Trophoblast cell (in vitro differentiated cells and primary cell): ENCODE measurements at regions not wholly inside any gene's neighbourhood (a gene's known extent, or its start where the extent isn't known, plus 50 kb on each side); places are given as distances from the start of the nearest gene placed in this dataset.
A peak's percentile ranks its signal among the peaks of the same experiment; 100 is the strongest.

ENCODE experiments used
- DNase-seq, 2 donors: peaks; one replicate each; pipeline ENCODE4 v3.0.0-alpha.2; 2016
- H2AFZ ChIP-seq: 2 replicates; pipeline ENCODE4 v1.6.1; 2013; ENCODE audit warnings: low read length, moderate library complexity, mild to moderate bottlenecking; ENCODE audit not compliant: insufficient read depth, poor library complexity
- H2AK5ac ChIP-seq: 2 replicates; pipeline ENCODE4 v1.6.1; 2013; ENCODE audit warnings: mild to moderate bottlenecking, low read length
- H2BK120ac ChIP-seq: 2 replicates; pipeline ENCODE4 v1.6.1; 2013; ENCODE audit warnings: low read length, mild to moderate bottlenecking, moderate library complexity; ENCODE audit not compliant: insufficient read depth, poor library complexity
- H2BK12ac ChIP-seq: 2 replicates; pipeline ENCODE4 v1.6.1; 2013; ENCODE audit warnings: mild to moderate bottlenecking, low read length, moderate library complexity
- H2BK5ac ChIP-seq: 2 replicates; pipeline ENCODE4 v1.6.1; 2013; ENCODE audit warnings: low read length, low read depth, moderate library complexity, mild to moderate bottlenecking; ENCODE audit not compliant: poor library complexity
- H3K14ac ChIP-seq: 2 replicates; pipeline ENCODE4 v1.6.1; 2013; ENCODE audit warnings: mild to moderate bottlenecking, low read length
- H3K18ac ChIP-seq: 2 replicates; pipeline ENCODE4 v1.6.1; 2013; ENCODE audit warnings: mild to moderate bottlenecking, low read length
- H3K23ac ChIP-seq: 2 replicates; pipeline ENCODE4 v1.6.1; 2013; ENCODE audit warnings: low read length
- H3K27ac ChIP-seq: 2 replicates; pipeline ENCODE4 v1.5.1; 2013; ENCODE audit warnings: low read depth, mild to moderate bottlenecking, inconsistent platforms, low read length, moderate library complexity
- H3K27me3 ChIP-seq: 2 replicates; pipeline ENCODE4 v1.6.1; 2013; ENCODE audit warnings: inconsistent platforms, mild to moderate bottlenecking, low read length, moderate library complexity; ENCODE audit not compliant: insufficient read depth
- H3K36me3 ChIP-seq, 2 experiments: 1 replicate in 1 of 2; 2 replicates in 1 of 2; pipeline ENCODE4 v1.6.1; 2013; ENCODE audit warnings: low read length in 2 of 2, mild to moderate bottlenecking in 2 of 2, moderate library complexity in 1 of 2; ENCODE audit not compliant: insufficient read depth in 2 of 2, control insufficient read depth in 1 of 2
- H3K4ac ChIP-seq: 2 replicates; pipeline ENCODE4 v1.6.1; 2013; ENCODE audit warnings: low read depth, mild to moderate bottlenecking, low read length, moderate library complexity
- H3K4me1 ChIP-seq, 2 experiments: 1 replicate in 1 of 2; 2 replicates in 1 of 2; pipeline ENCODE4 v1.6.1; 2013; ENCODE audit warnings: low read length in 2 of 2, mild to moderate bottlenecking in 2 of 2, moderate library complexity in 1 of 2; ENCODE audit not compliant: insufficient read depth in 2 of 2, control insufficient read depth in 1 of 2
- H3K4me2 ChIP-seq: 2 replicates; pipeline ENCODE4 v1.6.1; 2013; ENCODE audit warnings: inconsistent platforms, mild to moderate bottlenecking, low read length, moderate library complexity
- H3K4me3 ChIP-seq: 2 replicates; pipeline ENCODE4 v1.5.1; 2013; ENCODE audit warnings: mild to moderate bottlenecking, low read depth, low read length, inconsistent platforms
- H3K79me1 ChIP-seq: one replicate; pipeline ENCODE4 v1.6.1; 2013; ENCODE audit warnings: low read length
- H3K79me2 ChIP-seq: 2 replicates; pipeline ENCODE4 v1.6.1; 2013; ENCODE audit warnings: low read length, mild to moderate bottlenecking; ENCODE audit not compliant: control insufficient read depth, insufficient read depth, poor library complexity
- H3K9ac ChIP-seq: 2 replicates; pipeline ENCODE4 v1.6.1; 2013; ENCODE audit warnings: mild to moderate bottlenecking, low read length
- H3K9me3 ChIP-seq: 2 replicates; pipeline ENCODE4 v1.6.1; 2013; ENCODE audit warnings: low read depth, mild to moderate bottlenecking, control low read depth, inconsistent platforms, low read length; ENCODE audit not compliant: insufficient read depth
- H4K12ac ChIP-seq: 2 replicates; pipeline ENCODE4 v1.6.1; 2013; ENCODE audit warnings: low read depth, mild to moderate bottlenecking, low read length, moderate library complexity
- H4K8ac ChIP-seq: 2 replicates; pipeline ENCODE4 v1.6.1; 2013; ENCODE audit warnings: low read depth, mild to moderate bottlenecking, low read length, moderate library complexity
- H4K91ac ChIP-seq: one replicate; pipeline ENCODE4 v1.6.1; 2013; ENCODE audit warnings: low read depth, mild to moderate bottlenecking, low read length, moderate library complexity
- WGBS: extraction: QIAGEN DNeasy Blood & Tissue Kit; methylation state at CpG from one replicate; pipeline ENCODE4 v1.1.7; 2013; ENCODE audit warnings: missing lambda C conversion rate; ENCODE audit not compliant: insufficient read length, insufficient coverage; ENCODE audit errors: extremely low coverage; 5-methylcytosine and 5-hydroxymethylcytosine counted together

DNA sequence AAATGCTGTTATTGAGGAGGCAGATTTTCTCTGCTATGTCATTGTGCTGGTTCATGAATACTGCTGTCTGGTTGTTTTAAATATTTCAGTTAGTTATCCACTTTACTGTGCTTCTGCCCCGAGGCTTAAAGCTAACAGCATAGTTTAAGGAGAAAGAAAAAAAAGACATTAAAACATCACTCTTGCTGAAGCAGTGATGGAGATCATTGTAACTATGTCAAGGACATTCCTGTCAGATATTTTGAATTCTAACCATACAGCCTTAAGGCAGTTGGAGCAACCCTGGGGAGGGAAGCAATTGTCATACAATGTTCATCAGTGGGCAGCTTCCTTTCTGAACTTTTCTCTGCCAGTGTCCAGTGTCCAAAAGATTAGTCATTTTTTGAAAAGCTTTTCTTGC lies 199.0 kb upstream of the DDX53 start:
- no peak overlapping the region for H2BK120ac ChIP-seq
- H3K23ac ChIP-seq = no peak overlapping the region
- H2AK5ac ChIP-seq = no peak overlapping the region
- H3K4me1 ChIP-seq = no peaks in the 10 kb centered on the region
- no peak overlapping the region for H4K8ac ChIP-seq
- H3K27me3 ChIP-seq = no peaks in the 10 kb centered on the region
- H4K91ac ChIP-seq = no peak overlapping the region
- peak; percentile 58 to 80 for DNase-seq
- H3K9me3 ChIP-seq = no peaks in the 10 kb centered on the region
- no peak overlapping the region for H2AFZ ChIP-seq
- H3K79me2 ChIP-seq = no peaks in the 10 kb centered on the region
- H3K18ac ChIP-seq = no peak overlapping the region
- no peak overlapping the region for H3K14ac ChIP-seq
- H2BK12ac ChIP-seq = no peak overlapping the region
- no CpG with 5 or more reads among the region's 1 CpG for WGBS
- no peak overlapping the region for H4K12ac ChIP-seq
- H3K36me3 ChIP-seq = no peaks in the 10 kb centered on the region
- no peak overlapping the region for H3K4ac ChIP-seq
- H3K4me3 ChIP-seq = no peak overlapping the region
- H3K9ac ChIP-seq = no peak overlapping the region
- no peak overlapping the region for H2BK5ac ChIP-seq
- H3K79me1 ChIP-seq = no peaks in the 10 kb centered on the region
- H3K4me2 ChIP-seq = no peak overlapping the region
- H3K27ac ChIP-seq = peak overlapping the region; percentile 53

DNA sequence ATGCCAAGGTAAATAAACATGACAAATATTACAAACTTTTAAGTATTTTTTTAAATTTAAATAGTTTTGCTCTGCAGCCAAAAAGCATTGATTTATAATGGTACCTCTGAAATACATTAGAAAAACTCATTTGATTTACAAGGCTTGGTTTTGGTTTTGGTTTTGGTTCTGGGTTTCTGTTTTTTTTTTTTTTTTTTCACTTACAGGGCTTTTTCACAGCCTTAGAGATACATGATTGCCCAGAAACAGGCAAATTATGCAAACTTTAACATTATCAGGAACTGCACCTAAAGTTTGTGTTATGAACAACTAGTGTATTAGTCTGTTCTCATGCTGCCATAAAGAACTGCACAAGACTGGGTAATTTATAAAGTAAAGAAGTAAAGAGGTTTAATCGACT lies 196.4 kb upstream of the DDX53 start:
- Histone ChIP-seq H3K79me1 (no peaks in the 10 kb centered on the region), H3K4ac (no peak overlapping the region), H3K18ac (no peak overlapping the region), H3K4me3 (no peak overlapping the region), H2BK12ac (no peak overlapping the region), H3K9ac (no peak overlapping the region), H4K12ac (no peak overlapping the region), H2AFZ (no peak overlapping the region), H2AK5ac (no peak overlapping the region), H3K23ac (no peak overlapping the region), H3K79me2 (no peaks in the 10 kb centered on the region), H4K8ac (no peak overlapping the region), H3K27me3 (no peaks in the 10 kb centered on the region), H4K91ac (no peak overlapping the region), H2BK120ac (no peak overlapping the region), H2BK5ac (no peak overlapping the region), H3K4me2 (no peak overlapping the region), H3K36me3 (no peaks in the 10 kb centered on the region), H3K27ac (no peak overlapping the region), H3K14ac (no peak overlapping the region), H3K9me3 (no peaks in the 10 kb centered on the region), H3K4me1 (no peaks in the 10 kb centered on the region)
- DNase-seq = no peak
- WGBS = no CpG with 5 or more reads among the region's 1 CpG

- H3K27me3 ChIP-seq = no peaks in the 10 kb centered on the region
- H3K23ac ChIP-seq = no peak overlapping the region
- H3K9ac ChIP-seq = no peak overlapping the region
- no peak overlapping the region for H4K12ac ChIP-seq
- WGBS = no CpG with 5 or more reads among the region's 2 CpGs
- H2AK5ac ChIP-seq = no peak overlapping the region
- H3K4me2 ChIP-seq = no peak overlapping the region
- no peaks in the 10 kb centered on the region for H3K9me3 ChIP-seq
- no peaks in the 10 kb centered on the region for H3K36me3 ChIP-seq
- no peak overlapping the region for H2BK12ac ChIP-seq
- H2AFZ ChIP-seq = no peak overlapping the region
- H3K79me1 ChIP-seq = no peaks in the 10 kb centered on the region
- H2BK120ac ChIP-seq = no peak overlapping the region
- no peak overlapping the region for H2BK5ac ChIP-seq
- no peaks in the 10 kb centered on the region for H3K4me1 ChIP-seq
- H3K14ac ChIP-seq = no peak overlapping the region
- H3K18ac ChIP-seq = no peak overlapping the region
- no peak overlapping the region for H3K4me3 ChIP-seq
- no peak overlapping the region for H4K91ac ChIP-seq
- no peak overlapping the region for H3K27ac ChIP-seq
- no peaks in the 10 kb centered on the region for H3K79me2 ChIP-seq
- H4K8ac ChIP-seq = no peak overlapping the region
- H3K4ac ChIP-seq = no peak overlapping the region
- no peak for DNase-seq
These were observed 188.9 kb upstream of the DDX53 start for GRCh38 chrX:22810876-22811275.

DNA sequence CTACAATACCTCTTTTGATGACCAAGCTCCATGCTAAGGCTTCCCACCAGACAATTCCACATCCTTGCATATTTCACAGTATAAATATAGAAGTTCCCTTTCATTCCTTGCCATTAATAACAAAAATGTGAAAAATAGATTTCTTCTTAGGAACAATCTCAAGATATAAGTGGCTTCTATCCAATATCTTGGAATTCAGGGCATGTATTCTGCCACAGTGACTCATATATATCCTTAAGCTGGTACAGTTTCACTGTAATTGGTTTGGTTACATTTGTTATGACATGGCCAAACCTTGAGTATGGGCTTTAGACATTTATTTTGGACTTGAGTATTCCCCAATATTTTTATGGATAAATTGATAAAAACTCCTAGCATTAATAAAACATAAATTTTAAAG lies 181.7 kb upstream of the DDX53 start:
- Histone ChIP-seq H3K9ac (no peak overlapping the region), H3K27me3 (no peaks in the 10 kb centered on the region), H4K91ac (no peak overlapping the region), H3K9me3 (no peaks in the 10 kb centered on the region), H2AK5ac (no peak overlapping the region), H3K4me2 (no peak overlapping the region), H2BK12ac (no peak overlapping the region), H2AFZ (no peak overlapping the region), H3K4ac (no peak overlapping the region), H3K18ac (no peak overlapping the region), H3K14ac (no peak overlapping the region), H4K8ac (no peak overlapping the region), H3K36me3 (no peaks in the 10 kb centered on the region), H3K79me1 (no peaks in the 10 kb centered on the region), H3K4me1 (no peaks in the 10 kb centered on the region), H2BK120ac (no peak overlapping the region), H3K79me2 (no peaks in the 10 kb centered on the region), H3K4me3 (no peak overlapping the region), H3K27ac (no peak overlapping the region), H3K23ac (no peak overlapping the region), H2BK5ac (no peak overlapping the region), H4K12ac (no peak overlapping the region)
- DNase-seq = no peak

DNA sequence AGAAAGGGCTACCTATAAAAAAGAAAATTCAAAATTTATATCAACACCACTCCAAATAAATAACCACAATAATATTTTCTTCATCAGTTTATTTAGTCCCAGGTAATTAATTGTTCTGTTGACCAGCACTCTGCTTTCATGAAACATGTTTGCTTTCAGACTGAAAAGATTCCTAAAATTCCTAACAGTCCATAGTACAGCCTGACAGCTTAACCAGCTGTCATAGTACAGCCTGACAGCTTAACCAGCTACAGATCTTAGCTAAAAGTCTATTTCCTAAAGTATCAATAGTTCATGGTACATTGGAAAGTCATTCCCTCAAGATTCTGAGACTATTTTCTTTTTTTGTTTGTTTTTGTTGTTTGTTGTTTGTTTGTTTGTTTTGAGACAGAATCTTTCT lies 144.1 kb upstream of the DDX53 start:
- H3K23ac ChIP-seq = no peak overlapping the region
- no peaks in the 10 kb centered on the region for H3K4me1 ChIP-seq
- H3K4ac ChIP-seq = no peak overlapping the region
- no peak overlapping the region for H4K12ac ChIP-seq
- H2BK12ac ChIP-seq = no peak overlapping the region
- H3K4me3 ChIP-seq = no peak overlapping the region
- H4K91ac ChIP-seq = no peak overlapping the region
- no peak overlapping the region for H3K18ac ChIP-seq
- peak in 1 of 2 donors; percentile 12 for DNase-seq
- no peak overlapping the region for H4K8ac ChIP-seq
- H3K4me2 ChIP-seq = no peak overlapping the region
- H3K27ac ChIP-seq = no peak overlapping the region
- no peaks in the 10 kb centered on the region for H3K9me3 ChIP-seq
- H2BK120ac ChIP-seq = no peak overlapping the region
- H2AK5ac ChIP-seq = no peak overlapping the region
- no peak overlapping the region for H2AFZ ChIP-seq
- no peaks in the 10 kb centered on the region for H3K79me2 ChIP-seq
- H3K9ac ChIP-seq = no peak overlapping the region
- H2BK5ac ChIP-seq = no peak overlapping the region
- no peaks in the 10 kb centered on the region for H3K27me3 ChIP-seq
- H3K79me1 ChIP-seq = no peaks in the 10 kb centered on the region
- H3K14ac ChIP-seq = no peak overlapping the region
- no peaks in the 10 kb centered on the region for H3K36me3 ChIP-seq
